Hepatocyte (in vitro differentiated cells): ENCODE measurements at regions not wholly inside any gene's neighbourhood (a gene's known extent, or its start where the extent isn't known, plus 50 kb on each side); places are given as distances from the start of the nearest gene placed in this dataset.
"Not testable (repeated sequence)": the region's sequence is repeated elsewhere in the genome, so short reads cannot be mapped to it uniquely, and the experiment has no call there.

ENCODE experiments used
- DNase-seq: peaks from one replicate; pipeline ENCODE4 v3.0.0-alpha.2; 2016; ENCODE audit warnings: low spot score
- H2AFZ ChIP-seq: fragments of 200-600 bp; sonication (generic); 2 replicates; pipeline ENCODE4 v1.6.0; 2016; ENCODE audit warnings: antibody characterized with exemption, mild to moderate bottlenecking
- H3K27ac ChIP-seq: fragments of 200-600 bp; sonication (generic); 2 replicates; pipeline ENCODE4 v1.5.1; 2016; ENCODE audit warnings: mild to moderate bottlenecking
- H3K27me3 ChIP-seq: fragments of 200-600 bp; sonication (generic); 2 replicates; pipeline ENCODE4 v1.6.1; 2016
- H3K36me3 ChIP-seq: fragments of 200-600 bp; sonication (generic); replicated peaks from 2 replicates; pipeline ENCODE4 v1.5.1; 2016; ENCODE audit warnings: low read depth; ENCODE audit not compliant: insufficient read depth
- H3K4me1 ChIP-seq: fragments of 200-600 bp; sonication (generic); 2 replicates; pipeline ENCODE4 v1.5.1; 2016; ENCODE audit warnings: mild to moderate bottlenecking, moderate library complexity; ENCODE audit not compliant: insufficient read depth
- H3K4me2 ChIP-seq: fragments of 200-600 bp; sonication (generic); 2 replicates; pipeline ENCODE4 v1.6.0; 2016
- H3K4me3 ChIP-seq: fragments of 200-600 bp; sonication (generic); 2 replicates; pipeline ENCODE4 v1.5.1; 2016; ENCODE audit warnings: mild to moderate bottlenecking
- H3K79me2 ChIP-seq: fragments of 200-600 bp; sonication (generic); 2 replicates; pipeline ENCODE4 v1.6.0; 2017; ENCODE audit warnings: mild to moderate bottlenecking
- H3K9me2 ChIP-seq: fragments of 200-600 bp; sonication (generic); replicated peaks from 2 replicates; pipeline ENCODE4 v1.6.0; 2017; ENCODE audit warnings: mild to moderate bottlenecking; ENCODE audit not compliant: insufficient read depth
- H3K9me3 ChIP-seq: fragments of 200-600 bp; sonication (generic); 2 replicates; pipeline ENCODE4 v1.5.1; 2016; ENCODE audit warnings: low read depth, mild to moderate bottlenecking
- H4K20me1 ChIP-seq: fragments of 200-600 bp; sonication (generic); 2 replicates; pipeline ENCODE4 v1.6.0; 2016; ENCODE audit warnings: mild to moderate bottlenecking; ENCODE audit not compliant: insufficient read depth, poor library complexity, severe bottlenecking
- EZH2 ChIP-seq: fragments of 200-600 bp; sonication (generic); IDR thresholded peaks from 2 replicates; pipeline ENCODE4 v1.6.1; 2016; ENCODE audit warnings: antibody characterized with exemption, mild to moderate bottlenecking, borderline replicate concordance
- EZH2phosphoT487 ChIP-seq: fragments of 200-600 bp; sonication (generic); IDR thresholded peaks from one replicate; pipeline ENCODE4 v1.6.1; 2018; ENCODE audit warnings: antibody characterized with exemption, mild to moderate bottlenecking, low read depth, moderate library complexity; ENCODE audit not compliant: unreplicated experiment, severe bottlenecking
- WGBS: methylation state at CpG from one replicate; pipeline ENCODE4 v1.1.6; 2016; ENCODE audit warnings: low lambda C conversion rate; ENCODE audit errors: missing lambda C conversion rate; 5-methylcytosine and 5-hydroxymethylcytosine counted together
- TF ChIP-seq, protein P1 (sequence below): fragments of 200-600 bp; sonication (generic); IDR thresholded peaks from 2 replicates; pipeline ENCODE4 v1.5.1; 2016; ENCODE audit warnings: antibody characterized with exemption, mild to moderate bottlenecking; ENCODE audit not compliant: poor library complexity

DNA sequence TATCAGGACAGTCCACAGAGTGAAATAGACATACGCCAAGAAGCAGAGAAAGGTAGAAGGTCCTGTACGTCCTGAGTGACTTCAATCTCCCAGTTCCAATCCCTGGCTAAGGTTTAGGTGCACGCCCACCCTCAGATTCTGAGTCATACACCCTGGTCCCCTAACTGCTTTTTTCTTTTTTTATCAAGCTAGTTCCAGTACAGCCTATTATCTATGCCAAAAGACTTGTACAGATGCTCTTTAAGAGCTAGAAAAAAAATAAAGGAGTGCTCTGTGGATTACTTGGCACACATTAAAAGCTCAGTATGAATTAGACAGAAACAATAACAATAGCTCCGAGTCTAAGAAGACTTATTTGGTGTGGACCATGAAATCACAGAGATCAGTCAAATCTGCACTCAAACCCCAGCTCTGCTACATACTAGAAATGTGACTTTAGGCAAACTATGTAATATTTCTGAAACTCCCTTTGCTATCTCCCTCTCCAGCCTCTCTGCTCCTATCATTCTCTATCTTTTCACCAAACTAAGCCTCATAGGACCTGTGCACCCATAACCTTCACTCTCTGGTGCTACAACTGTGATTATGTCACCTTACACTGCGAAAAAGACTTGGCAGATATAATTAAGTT is 168.8 kb upstream of the KCTD7 start:
- not testable (repeated sequence) for DNase-seq, H3K9me3 ChIP-seq, H3K4me3 ChIP-seq, H3K27me3 ChIP-seq, H3K4me2 ChIP-seq, H3K36me3 ChIP-seq, H3K9me2 ChIP-seq, H3K4me1 ChIP-seq, H4K20me1 ChIP-seq, H3K79me2 ChIP-seq, H2AFZ ChIP-seq, H3K27ac ChIP-seq
- WGBS: 82% methylated on average over 5 of the region's 5 CpGs

DNA sequence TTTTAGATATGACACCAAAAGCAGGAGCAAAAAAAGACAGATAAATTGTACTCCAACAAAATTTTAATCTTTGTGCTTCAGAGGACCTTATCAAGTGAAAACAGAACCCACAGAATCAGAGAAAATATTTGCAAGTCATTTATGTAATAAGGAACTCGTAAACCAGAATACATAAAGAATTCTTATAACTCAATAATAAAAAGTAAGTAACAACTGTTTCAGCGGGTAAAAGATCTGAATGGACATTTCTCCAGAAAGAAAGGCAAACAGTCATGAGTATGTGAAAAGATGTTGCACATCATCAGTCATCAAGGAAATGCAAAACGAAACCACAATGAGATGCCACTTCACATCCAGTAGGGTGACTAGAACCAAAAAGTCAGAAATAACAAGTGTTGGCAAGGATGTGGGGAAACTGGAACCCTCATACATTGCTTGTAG is 167.7 kb upstream of the KCTD7 start:
- Histone ChIP-seq H3K9me2 (no peaks in the 10 kb centered on the region), H2AFZ (no peak overlapping the region), H3K4me2 (no peak overlapping the region), H3K4me3 (no peak overlapping the region), H3K27ac (no peak overlapping the region), H3K79me2 (no peaks in the 10 kb centered on the region), H3K4me1 (no peaks in the 10 kb centered on the region), H3K27me3 (no peaks in the 10 kb centered on the region), H3K36me3 (no peaks in the 10 kb centered on the region), H4K20me1 (no peaks in the 10 kb centered on the region), H3K9me3 (no peaks in the 10 kb centered on the region)
- WGBS: 97% methylated on average over 3 of the region's 3 CpGs
- no peak for DNase-seq
- TF ChIP-seq EZH2phosphoT487 (no peak), EZH2 (no peak)
- TF ChIP-seq, protein P1, sequence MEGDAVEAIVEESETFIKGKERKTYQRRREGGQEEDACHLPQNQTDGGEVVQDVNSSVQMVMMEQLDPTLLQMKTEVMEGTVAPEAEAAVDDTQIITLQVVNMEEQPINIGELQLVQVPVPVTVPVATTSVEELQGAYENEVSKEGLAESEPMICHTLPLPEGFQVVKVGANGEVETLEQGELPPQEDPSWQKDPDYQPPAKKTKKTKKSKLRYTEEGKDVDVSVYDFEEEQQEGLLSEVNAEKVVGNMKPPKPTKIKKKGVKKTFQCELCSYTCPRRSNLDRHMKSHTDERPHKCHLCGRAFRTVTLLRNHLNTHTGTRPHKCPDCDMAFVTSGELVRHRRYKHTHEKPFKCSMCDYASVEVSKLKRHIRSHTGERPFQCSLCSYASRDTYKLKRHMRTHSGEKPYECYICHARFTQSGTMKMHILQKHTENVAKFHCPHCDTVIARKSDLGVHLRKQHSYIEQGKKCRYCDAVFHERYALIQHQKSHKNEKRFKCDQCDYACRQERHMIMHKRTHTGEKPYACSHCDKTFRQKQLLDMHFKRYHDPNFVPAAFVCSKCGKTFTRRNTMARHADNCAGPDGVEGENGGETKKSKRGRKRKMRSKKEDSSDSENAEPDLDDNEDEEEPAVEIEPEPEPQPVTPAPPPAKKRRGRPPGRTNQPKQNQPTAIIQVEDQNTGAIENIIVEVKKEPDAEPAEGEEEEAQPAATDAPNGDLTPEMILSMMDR: no peak

DNA sequence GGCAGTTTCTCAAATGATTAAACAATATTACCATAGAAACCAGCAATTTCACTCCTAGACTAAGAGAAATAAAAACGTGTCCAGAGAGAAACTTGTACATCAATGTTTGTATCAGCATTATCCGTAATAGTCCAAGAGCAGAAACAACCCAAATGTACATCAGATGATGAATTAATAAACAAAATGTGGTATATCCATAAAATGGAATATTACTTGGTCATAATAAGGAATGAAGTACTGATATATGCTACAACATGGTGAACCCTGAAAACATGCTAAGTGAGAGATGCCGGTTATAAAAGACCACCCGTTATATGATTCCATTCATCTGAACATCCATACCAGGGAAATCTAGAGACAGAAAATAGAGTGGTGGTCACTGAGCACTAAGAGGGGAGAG is 167.3 kb upstream of the KCTD7 start:
- H3K9me3 ChIP-seq, H3K4me3 ChIP-seq, H3K4me1 ChIP-seq, H3K27me3 ChIP-seq, H3K4me2 ChIP-seq, H3K9me2 ChIP-seq, H3K36me3 ChIP-seq, H2AFZ ChIP-seq, H3K27ac ChIP-seq, DNase-seq, H4K20me1 ChIP-seq, H3K79me2 ChIP-seq: not testable (repeated sequence)
- 99% methylated on average over 4 of the region's 4 CpGs for WGBS

- H3K36me3 ChIP-seq, H4K20me1 ChIP-seq, H2AFZ ChIP-seq, H3K27me3 ChIP-seq, H3K9me3 ChIP-seq, H3K79me2 ChIP-seq, H3K4me3 ChIP-seq, H3K27ac ChIP-seq, H3K4me2 ChIP-seq, H3K9me2 ChIP-seq, DNase-seq, H3K4me1 ChIP-seq: not testable (repeated sequence)
- WGBS: 93% methylated on average over 4 of the region's 4 CpGs
Measured at GRCh38 chr7:66462831-66463230, 165.8 kb upstream of the KCTD7 start.

DNA sequence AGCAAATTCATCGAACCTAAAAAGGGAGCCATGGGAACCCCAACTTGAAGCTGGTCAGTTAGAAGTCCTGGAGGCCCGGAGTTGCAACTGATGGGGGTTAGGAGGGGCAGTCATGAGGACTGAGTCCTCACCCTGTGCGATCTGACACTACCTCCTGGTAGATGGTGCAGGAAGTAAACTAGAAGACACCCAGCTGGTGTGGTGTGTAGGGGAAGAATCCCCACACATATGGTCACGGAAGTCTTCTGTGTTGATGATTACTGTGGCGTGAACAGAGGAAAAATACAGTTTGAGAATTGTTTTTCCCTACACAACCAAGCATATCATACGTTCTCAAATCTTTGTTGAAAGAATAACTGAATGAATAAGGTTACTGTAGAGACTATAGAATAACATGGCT is 164.6 kb upstream of the KCTD7 start:
- WGBS: 95% methylated on average over 6 of the region's 6 CpGs
- no peak for DNase-seq
- Histone ChIP-seq H3K9me2 (no peaks in the 10 kb centered on the region), H3K27me3 (no peaks in the 10 kb centered on the region), H3K27ac (no peak overlapping the region), H3K9me3 (no peaks in the 10 kb centered on the region), H2AFZ (no peak overlapping the region), H3K36me3 (no peaks in the 10 kb centered on the region), H3K4me1 (no peaks in the 10 kb centered on the region), H3K79me2 (no peaks in the 10 kb centered on the region), H4K20me1 (no peaks in the 10 kb centered on the region), H3K4me2 (no peak overlapping the region), H3K4me3 (no peak overlapping the region)
- TF ChIP-seq, protein P1: no peak
- TF ChIP-seq EZH2: no peak
- TF ChIP-seq EZH2phosphoT487: no peak
